Vagina (tissue), 2 donors: ENCODE measurements at regions not wholly inside any gene's neighbourhood (a gene's known extent, or its start where the extent isn't known, plus 50 kb on each side); places are given as distances from the start of the nearest gene placed in this dataset.
A peak's percentile ranks its signal among the peaks of the same experiment; 100 is the strongest.

Source experiments
- DNase-seq, 2 donors: peaks; one replicate each; pipeline ENCODE4 v3.0.0-alpha.2; 2017; ENCODE audit errors: extremely low spot score in 2 of 2
- H3K27ac ChIP-seq: fragments of 200-600 bp; sonication (generic); one replicate; pipeline ENCODE4 v1.5.1; 2019
- H3K27me3 ChIP-seq: fragments of 200-600 bp; sonication (generic); one replicate; pipeline ENCODE4 v1.5.1; 2019
- H3K36me3 ChIP-seq, 2 donors: fragments of 200-600 bp; sonication (generic); one replicate each; pipeline ENCODE4 v1.5.1; 2017 to 2019
- H3K4me1 ChIP-seq: fragments of 200-600 bp; sonication (generic); one replicate; pipeline ENCODE4 v1.5.1; 2019
- H3K4me3 ChIP-seq, 2 donors: fragments of 200-600 bp; sonication (generic); 1 replicate in 1 of 2; 2 replicates in 1 of 2; pipeline ENCODE4 v1.5.1; 2016 to 2019
- H3K9me3 ChIP-seq: fragments of 200-600 bp; sonication (generic); one replicate; pipeline ENCODE4 v1.5.1; 2019
- CTCF ChIP-seq, 3 experiments: fragments of 450-650 bp in 2 of 3; fragments of 200-600 bp in 1 of 3; sonication (generic) in 1 of 3; IDR thresholded peaks; one replicate each; pipeline ENCODE4 v1.5.1; 2017 to 2019; ENCODE audit warnings: antibody characterized with exemption in 3 of 3, mild to moderate bottlenecking in 2 of 3, moderate library complexity in 2 of 3
- POLR2A ChIP-seq, 2 donors: fragments of 450-650 bp; IDR thresholded peaks; one replicate each; pipeline ENCODE4 v1.6.1; 2017; ENCODE audit warnings: antibody characterized with exemption in 2 of 2, mild to moderate bottlenecking in 2 of 2, moderate library complexity in 2 of 2
- POLR2AphosphoS5 ChIP-seq, 2 donors: sonication (generic); formaldehyde crosslinking; IDR thresholded peaks; one replicate each; pipeline ENCODE4 v1.9.0; 2017; ENCODE audit warnings: antibody characterized with exemption in 2 of 2, mild to moderate bottlenecking in 2 of 2, low read depth in 1 of 2; ENCODE audit not compliant: insufficient read depth in 1 of 2
- intact Hi-C: fragments of 100-400 bp; cut with DNase I; formaldehyde crosslinking; loops from one replicate; pipeline ENCODE4 v1.15.1; 2023

DNA sequence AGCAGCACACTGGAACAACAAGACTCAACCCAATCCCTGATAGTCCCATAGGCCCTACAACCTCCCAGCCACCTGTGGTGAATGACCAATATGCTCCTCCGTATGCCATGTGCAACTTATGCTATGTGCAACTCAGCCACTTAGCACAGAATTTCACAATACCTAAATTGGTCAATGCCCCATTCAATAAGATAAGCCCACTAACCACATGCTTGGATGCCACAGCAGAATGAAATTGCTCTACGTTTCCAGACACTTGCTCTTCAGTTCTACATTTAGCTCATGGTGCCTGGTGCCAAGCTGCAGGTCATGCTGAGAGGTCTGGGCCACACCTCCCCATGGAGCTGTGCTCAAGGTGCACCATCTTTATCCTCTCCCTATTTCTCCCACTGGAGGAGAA, 159.8 kb downstream of the EN1 start:
- H3K27ac ChIP-seq: no peak overlapping the region
- no peak for DNase-seq
- no peak overlapping the region for H3K4me3 ChIP-seq
- H3K36me3 ChIP-seq: no peaks in the 10 kb centered on the region
- no peaks in the 10 kb centered on the region for H3K4me1 ChIP-seq
- no peaks in the 10 kb centered on the region for H3K9me3 ChIP-seq
- intact Hi-C loops: no loop called here
- no peak for TF ChIP-seq POLR2A (IDR thresholded peaks at IDR 0.05)
- no peak for TF ChIP-seq CTCF (IDR thresholded peaks at IDR 0.05)
- no peak for TF ChIP-seq POLR2AphosphoS5 (IDR thresholded peaks at IDR 0.05; ENCODE audit: insufficient read depth in 1 of 2, low read depth in 1 of 2)
- no peaks in the 10 kb centered on the region for H3K27me3 ChIP-seq

- Histone ChIP-seq H3K4me1 (no peaks in the 10 kb centered on the region), H3K9me3 (no peaks in the 10 kb centered on the region), H3K4me3 (no peak overlapping the region), H3K27me3 (no peaks in the 10 kb centered on the region), H3K27ac (no peak overlapping the region), H3K36me3 (no peaks in the 10 kb centered on the region)
- TF ChIP-seq POLR2AphosphoS5 (IDR thresholded peaks at IDR 0.05; ENCODE audit: insufficient read depth in 1 of 2, low read depth in 1 of 2) (no peak), POLR2A (IDR thresholded peaks at IDR 0.05) (no peak), CTCF (IDR thresholded peaks at IDR 0.05) (no peak)
- intact Hi-C loops: no loop called here
- DNase-seq: peak in 1 of 2 donors; percentile 54
These were observed 160.3 kb downstream of the EN1 start for GRCh38 chr2:118687192-118687591.

DNA sequence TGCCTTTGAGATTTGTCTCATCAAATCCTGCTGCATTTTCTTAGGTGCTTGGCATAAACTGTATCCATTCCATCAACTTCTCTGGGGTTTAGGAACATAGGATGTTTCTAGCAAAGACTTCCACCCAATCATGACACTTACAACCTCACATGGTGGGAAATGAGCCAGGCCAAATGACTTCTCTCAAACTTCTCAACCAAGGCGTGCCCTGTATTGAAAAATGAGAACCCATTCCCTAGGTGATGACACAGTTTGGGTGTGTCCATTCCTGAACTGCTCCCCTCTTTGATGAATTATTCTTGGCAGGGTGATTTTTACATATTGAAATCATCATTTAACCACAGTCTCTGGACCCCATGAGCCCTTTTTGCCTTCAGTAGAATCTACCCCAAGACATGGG, 161.1 kb downstream of the EN1 start:
- TF ChIP-seq POLR2AphosphoS5 (IDR thresholded peaks at IDR 0.05; ENCODE audit: insufficient read depth in 1 of 2, low read depth in 1 of 2) (no peak), POLR2A (IDR thresholded peaks at IDR 0.05) (no peak), CTCF (IDR thresholded peaks at IDR 0.05) (no peak)
- no peaks in the 10 kb centered on the region for H3K9me3 ChIP-seq
- H3K27ac ChIP-seq: no peak overlapping the region
- no peak overlapping the region for H3K4me3 ChIP-seq
- no peaks in the 10 kb centered on the region for H3K4me1 ChIP-seq
- intact Hi-C loops: no loop called here
- H3K36me3 ChIP-seq: no peaks in the 10 kb centered on the region
- H3K27me3 ChIP-seq: no peaks in the 10 kb centered on the region
- no peak for DNase-seq

- H3K9me3 ChIP-seq: no peaks in the 10 kb centered on the region
- no peaks in the 10 kb centered on the region for H3K36me3 ChIP-seq
- no peak overlapping the region for H3K27ac ChIP-seq
- H3K4me1 ChIP-seq: no peaks in the 10 kb centered on the region
- no peak overlapping the region for H3K4me3 ChIP-seq
- no peak for TF ChIP-seq POLR2AphosphoS5 (IDR thresholded peaks at IDR 0.05; ENCODE audit: insufficient read depth in 1 of 2, low read depth in 1 of 2)
- no peak for TF ChIP-seq CTCF (IDR thresholded peaks at IDR 0.05)
- no peak for TF ChIP-seq POLR2A (IDR thresholded peaks at IDR 0.05)
- intact Hi-C loops: no loop called here
- DNase-seq: peak in 1 of 2 donors; percentile 72
- no peaks in the 10 kb centered on the region for H3K27me3 ChIP-seq
These were observed 164.0 kb downstream of the EN1 start for GRCh38 chr2:118683460-118683859.

DNA sequence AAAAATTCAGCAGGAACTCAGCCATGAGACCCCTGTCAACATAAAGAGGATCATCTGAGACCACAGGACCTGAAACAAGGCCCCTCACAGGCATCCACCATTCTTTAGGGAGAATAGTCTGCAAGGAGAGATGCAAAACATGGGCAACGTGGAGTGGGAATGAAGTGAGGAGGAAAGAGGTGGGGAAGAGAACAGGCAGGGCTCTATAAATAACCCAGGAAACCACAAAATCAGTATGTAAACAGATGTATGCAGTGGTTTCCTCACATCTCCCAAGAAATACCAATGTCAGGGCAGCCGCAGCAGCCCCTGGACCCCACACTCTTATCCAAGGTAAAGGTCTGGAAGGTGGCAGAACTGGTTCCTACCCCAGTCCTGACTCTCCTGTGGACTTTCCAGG, 168.5 kb downstream of the EN1 start:
- intact Hi-C loops: no loop called here

More for the DNA sequence above, 168.5 kb downstream of the EN1 start:
- TF ChIP-seq POLR2AphosphoS5 (IDR thresholded peaks at IDR 0.05; ENCODE audit: insufficient read depth in 1 of 2, low read depth in 1 of 2) (no peak), POLR2A (IDR thresholded peaks at IDR 0.05) (no peak), CTCF (IDR thresholded peaks at IDR 0.05) (no peak)
- no peak overlapping the region for H3K27ac ChIP-seq
- H3K4me1 ChIP-seq: no peaks in the 10 kb centered on the region
- no peak for DNase-seq
- H3K36me3 ChIP-seq: no peaks in the 10 kb centered on the region
- no peak overlapping the region for H3K4me3 ChIP-seq
- no peaks in the 10 kb centered on the region for H3K27me3 ChIP-seq
- H3K9me3 ChIP-seq: no peaks in the 10 kb centered on the region
